Calu3 (cell line): ENCODE measurements at regions not wholly inside any gene's neighbourhood (a gene's known extent, or its start where the extent isn't known, plus 50 kb on each side); places are given as distances from the start of the nearest gene placed in this dataset.

ENCODE experiments used
- BruUV-seq: library from RNA; stranded (reverse); fragments of 400-500 nt; replicated peaks from 2 replicates; lab custom pipeline; 2021; lab: Mats Ljungman, UMichigan
- CTCF ChIA-PET: fragments of 300-600 bp; sonication (Branson Sonifier 250); formaldehyde crosslinking; loops from one replicate; lab custom pipeline; 2022; ENCODE audit warnings: antibody characterized with exemption; lab: Charles Lee
- DNase-seq: peaks from one replicate; pipeline ENCODE4 v3.0.0; 2022
- H3K27ac Mint-ChIP-seq: one replicate; pipeline ENCODE4 v1.8.0; 2022; ENCODE audit warnings: mixed read lengths; ENCODE audit not compliant: unreplicated experiment
- H3K27me3 Mint-ChIP-seq: one replicate; pipeline ENCODE4 v1.8.0; 2022; ENCODE audit warnings: mixed read lengths; ENCODE audit not compliant: unreplicated experiment
- H3K36me3 Mint-ChIP-seq: one replicate; pipeline ENCODE4 v1.8.0; 2022; ENCODE audit warnings: mild to moderate bottlenecking, moderate library complexity, mixed read lengths; ENCODE audit not compliant: insufficient read depth, unreplicated experiment
- H3K4me1 Mint-ChIP-seq: one replicate; pipeline ENCODE4 v1.8.0; 2022; ENCODE audit warnings: mild to moderate bottlenecking, low read depth, mixed read lengths; ENCODE audit not compliant: unreplicated experiment
- H3K4me3 Mint-ChIP-seq: one replicate; pipeline ENCODE4 v1.8.0; 2022; ENCODE audit warnings: mild to moderate bottlenecking, low read depth, moderate library complexity, mixed read lengths; ENCODE audit not compliant: unreplicated experiment
- H3K9me3 Mint-ChIP-seq: one replicate; pipeline ENCODE4 v1.8.0; 2022; ENCODE audit warnings: low read depth, mixed read lengths; ENCODE audit not compliant: unreplicated experiment
- intact Hi-C: fragments of 100-400 bp; cut with micrococcal nuclease; formaldehyde crosslinking; loops from one replicate; pipeline ENCODE4 v1.10.0; 2022; ENCODE audit not compliant: unreplicated experiment
- TF ChIP-seq, protein P1 (sequence below): fragments of 200-600 bp; IDR thresholded peaks from one replicate; pipeline ENCODE4 v1.8.0; 2022; ENCODE audit warnings: antibody characterized with exemption; ENCODE audit not compliant: unreplicated experiment

GRCh38 chr2:83067947-83068346 lies 1391.1 kb downstream of the SUCLG1 start:
- TF ChIP-seq, protein P1, sequence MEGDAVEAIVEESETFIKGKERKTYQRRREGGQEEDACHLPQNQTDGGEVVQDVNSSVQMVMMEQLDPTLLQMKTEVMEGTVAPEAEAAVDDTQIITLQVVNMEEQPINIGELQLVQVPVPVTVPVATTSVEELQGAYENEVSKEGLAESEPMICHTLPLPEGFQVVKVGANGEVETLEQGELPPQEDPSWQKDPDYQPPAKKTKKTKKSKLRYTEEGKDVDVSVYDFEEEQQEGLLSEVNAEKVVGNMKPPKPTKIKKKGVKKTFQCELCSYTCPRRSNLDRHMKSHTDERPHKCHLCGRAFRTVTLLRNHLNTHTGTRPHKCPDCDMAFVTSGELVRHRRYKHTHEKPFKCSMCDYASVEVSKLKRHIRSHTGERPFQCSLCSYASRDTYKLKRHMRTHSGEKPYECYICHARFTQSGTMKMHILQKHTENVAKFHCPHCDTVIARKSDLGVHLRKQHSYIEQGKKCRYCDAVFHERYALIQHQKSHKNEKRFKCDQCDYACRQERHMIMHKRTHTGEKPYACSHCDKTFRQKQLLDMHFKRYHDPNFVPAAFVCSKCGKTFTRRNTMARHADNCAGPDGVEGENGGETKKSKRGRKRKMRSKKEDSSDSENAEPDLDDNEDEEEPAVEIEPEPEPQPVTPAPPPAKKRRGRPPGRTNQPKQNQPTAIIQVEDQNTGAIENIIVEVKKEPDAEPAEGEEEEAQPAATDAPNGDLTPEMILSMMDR: no peak
- H3K4me3 Mint-ChIP-seq: no peak overlapping the region
- H3K27me3 Mint-ChIP-seq: no peaks in the 10 kb centered on the region
- no peak for DNase-seq
- no peak overlapping the region for H3K27ac Mint-ChIP-seq
- H3K36me3 Mint-ChIP-seq: no peaks in the 10 kb centered on the region
- CTCF ChIA-PET: no interaction called here
- no peaks in the 10 kb centered on the region for H3K4me1 Mint-ChIP-seq
- intact Hi-C loops: no loop called here
- no TSS peak for BruUV-seq
- peaks cover 17% of the 10 kb centered on the region for H3K9me3 Mint-ChIP-seq

DNA sequence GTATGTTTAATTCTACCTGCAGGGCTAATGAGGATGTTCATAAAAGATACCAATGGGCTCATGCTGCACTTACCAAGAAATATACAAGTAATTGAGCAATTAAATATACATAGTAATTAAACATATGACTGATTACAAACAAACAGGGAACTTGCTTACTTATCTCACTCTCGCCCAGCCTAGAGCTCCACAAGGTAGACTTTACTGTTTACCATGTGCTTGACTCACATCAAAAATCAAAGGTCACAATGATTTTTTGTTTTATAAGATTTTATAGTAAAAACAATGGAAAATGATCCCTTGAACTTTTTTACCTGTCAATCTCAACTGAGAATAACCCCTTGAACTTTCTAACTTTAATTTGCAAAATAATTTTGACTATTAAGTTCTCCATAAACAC lies 1395.1 kb downstream of the SUCLG1 start:
- CTCF ChIA-PET: interaction anchor here (0.5 to 0.7 kb wide), 2 partner anchors 31 to 169 kb away, joined by 3 to 4 read pairs; no protein-coding TSS in a partner anchor
- TF ChIP-seq, protein P1: no peak
- Mint-ChIP-seq H3K4me3 (no peak overlapping the region), H3K27me3 (no peaks in the 10 kb centered on the region), H3K27ac (no peak overlapping the region), H3K4me1 (no peaks in the 10 kb centered on the region), H3K9me3 (peaks cover 7% of the 10 kb centered on the region), H3K36me3 (no peaks in the 10 kb centered on the region)
- intact Hi-C loops: no loop called here
- DNase-seq: no peak
- no TSS peak for BruUV-seq

- H3K27me3 Mint-ChIP-seq: no peaks in the 10 kb centered on the region
- intact Hi-C loops: no loop called here
- CTCF ChIA-PET: interaction anchor here (0.5 to 0.7 kb wide), 2 partner anchors 31 to 170 kb away, joined by 3 to 4 read pairs; no protein-coding TSS in a partner anchor
- peaks cover 11% of the 10 kb centered on the region for H3K9me3 Mint-ChIP-seq
- H3K36me3 Mint-ChIP-seq: no peaks in the 10 kb centered on the region
- TF ChIP-seq, protein P1: no peak
- H3K27ac Mint-ChIP-seq: no peak overlapping the region
- H3K4me1 Mint-ChIP-seq: no peaks in the 10 kb centered on the region
- no peak overlapping the region for H3K4me3 Mint-ChIP-seq
- no peak for DNase-seq
- BruUV-seq: no TSS peak
Observed at GRCh38 chr2:83063511-83063910, 1395.6 kb downstream of the SUCLG1 start.

GRCh38 chr2:83058683-83059082 lies 1400.4 kb downstream of the SUCLG1 start:
- intact Hi-C loops: no loop called here
- no peak overlapping the region for H3K27ac Mint-ChIP-seq
- TF ChIP-seq, protein P1: no peak
- H3K4me1 Mint-ChIP-seq: no peaks in the 10 kb centered on the region
- no peak for DNase-seq
- no peaks in the 10 kb centered on the region for H3K36me3 Mint-ChIP-seq
- H3K9me3 Mint-ChIP-seq: peaks cover 3% of the 10 kb centered on the region
- no peak overlapping the region for H3K4me3 Mint-ChIP-seq
- CTCF ChIA-PET: no interaction called here
- H3K27me3 Mint-ChIP-seq: no peaks in the 10 kb centered on the region
- BruUV-seq: no TSS peak
